HCT116 (cell line): ENCODE measurements at regions not wholly inside any gene's neighbourhood (a gene's known extent, or its start where the extent isn't known, plus 50 kb on each side); places are given as distances from the start of the nearest gene placed in this dataset.

Experiments used
- ATAC-seq: fragments of 200-7000 bp; cut with Tn5 transposase; 2 replicates; pipeline ENCODE4 v1.9.1; 2020; ENCODE audit warnings: mild to moderate bottlenecking, moderate library complexity
- BruUV-seq: library from RNA; stranded (reverse); fragments of 400-500 nt; replicated peaks from 2 replicates; lab custom pipeline; 2021; lab: Mats Ljungman, UMichigan
- CTCF ChIA-PET: fragments of 300-600 bp; sonication (Branson Sonifier 250); formaldehyde crosslinking; loops from one replicate; lab custom pipeline; 2021; ENCODE audit warnings: antibody characterized with exemption; lab: Charles Lee
- POLR2A ChIA-PET: fragments of 300-600, 350-600 bp; sonication (Branson Sonifier 250); formaldehyde crosslinking; loops from one replicate; lab custom pipeline; 2021; ENCODE audit warnings: antibody characterized with exemption; lab: Charles Lee
- RAD21 ChIA-PET, 2 experiments: fragments of 300-600 bp; sonication (Branson Sonifier 250); formaldehyde crosslinking; loops; one replicate each; lab custom pipeline; 2023; ENCODE audit warnings: low total read pairs in 2 of 2; ENCODE audit not compliant: uncharacterized antibody in 2 of 2, unreplicated experiment in 2 of 2, low non-redundant PET in 1 of 2; lab: Charles Lee
- DNase-seq: peaks from one replicate; pipeline ENCODE4 v3.0.0-alpha.2; 2010; ENCODE audit warnings: low read depth, low spot score
- H2AFZ ChIP-seq: fragments of 200-600 bp; shearing (Covaris generic), sonication (generic); 2 replicates; pipeline ENCODE4 v1.6.1; 2017; ENCODE audit warnings: low read depth, mixed run types, mixed read lengths, antibody characterized with exemption, low read length; ENCODE audit not compliant: poor library complexity, severe bottlenecking
- H3K27ac ChIP-seq: 2 replicates; pipeline ENCODE4 v1.5.1; 2012; ENCODE audit warnings: low read depth, low read length
- H3K27me3 ChIP-seq: fragments of 200-600 bp; sonication (generic); 2 replicates; pipeline ENCODE4 v1.6.1; 2016; ENCODE audit warnings: mixed run types, low read length, mixed read lengths; ENCODE audit not compliant: insufficient read depth
- H3K36me3 ChIP-seq, 2 experiments: fragments of 200-500 bp in 1 of 2; fragments of 200-600 bp in 1 of 2; sonication (Bioruptor generic) in 1 of 2; sonication (generic) in 1 of 2; 2 replicates each; pipeline versions ENCODE4 v1.5.1 to v1.6.1; 2014 to 2016; ENCODE audit warnings: low read length in 2 of 2, inconsistent platforms in 1 of 2, mixed read lengths in 1 of 2, mixed run types in 1 of 2; ENCODE audit not compliant: insufficient read depth in 2 of 2, control insufficient read depth in 1 of 2
- H3K4me1 ChIP-seq, 2 experiments: fragments of 200-600 bp in 1 of 2; sonication (generic) in 1 of 2; 2 replicates each; pipeline versions ENCODE4 v1.5.1 to v1.6.1; 2012 to 2017; ENCODE audit warnings: low read length in 2 of 2, inconsistent platforms in 1 of 2, mild to moderate bottlenecking in 1 of 2, mixed read lengths in 1 of 2, mixed run types in 1 of 2, moderate library complexity in 1 of 2; ENCODE audit not compliant: insufficient read depth in 2 of 2, control insufficient read depth in 1 of 2
- H3K4me2 ChIP-seq: fragments of 200-600 bp; sonication (generic); 2 replicates; pipeline ENCODE4 v1.6.1; 2017; ENCODE audit warnings: mixed run types, low read length, mixed read lengths
- H3K4me3 ChIP-seq, 2 experiments: fragments of 200-600 bp in 1 of 2; sonication (generic) in 1 of 2; replicated peaks in 1 of 2; 2 replicates each; pipeline ENCODE4 v1.5.1; 2011 to 2016; ENCODE audit warnings: low read length in 2 of 2, control low read depth in 1 of 2, low read depth in 1 of 2, mild to moderate bottlenecking in 1 of 2, mixed read lengths in 1 of 2, mixed run types in 1 of 2
- H3K79me2 ChIP-seq: fragments of 200-600 bp; sonication (generic); 2 replicates; pipeline ENCODE4 v1.6.1; 2017; ENCODE audit warnings: mild to moderate bottlenecking, mixed run types, low read length, moderate library complexity, mixed read lengths; ENCODE audit not compliant: insufficient read depth
- H3K9ac ChIP-seq: fragments of 200-600 bp; sonication (generic); 2 replicates; pipeline ENCODE4 v1.6.1; 2016; ENCODE audit warnings: low read length, mixed read lengths
- H3K9me2 ChIP-seq: fragments of 200-600 bp; sonication (generic), shearing (Covaris generic); 2 replicates; pipeline ENCODE4 v1.6.1; 2017; ENCODE audit warnings: mixed run types, mild to moderate bottlenecking, moderate library complexity; ENCODE audit not compliant: insufficient read depth
- H3K9me3 ChIP-seq, 2 experiments: fragments of 200-500 bp in 1 of 2; fragments of 200-600 bp in 1 of 2; sonication (Bioruptor generic) in 1 of 2; sonication (generic) in 1 of 2; 2 replicates each; pipeline ENCODE4 v1.6.1; 2014 to 2017; ENCODE audit warnings: low read length in 2 of 2, mixed read lengths in 2 of 2, inconsistent platforms in 1 of 2, low read depth in 1 of 2, mild to moderate bottlenecking in 1 of 2, mixed run types in 1 of 2, moderate library complexity in 1 of 2; ENCODE audit not compliant: control insufficient read depth in 1 of 2, insufficient read depth in 1 of 2
- H4K20me1 ChIP-seq: fragments of 200-600 bp; sonication (generic), shearing (Covaris generic); 2 replicates; pipeline ENCODE4 v1.6.1; 2017; ENCODE audit warnings: mixed run types, mild to moderate bottlenecking, moderate library complexity; ENCODE audit not compliant: insufficient read depth
- ATF3 ChIP-seq: IDR thresholded peaks from 2 replicates; pipeline ENCODE4 v1.6.1; 2012
- CBX3 ChIP-seq: IDR thresholded peaks from 2 replicates; pipeline ENCODE4 v1.6.1; 2012; ENCODE audit warnings: low read depth
- CEBPB ChIP-seq: IDR thresholded peaks from 2 replicates; pipeline ENCODE4 v1.6.1; 2012; ENCODE audit warnings: low read depth
- EGR1 ChIP-seq: IDR thresholded peaks from 2 replicates; pipeline ENCODE4 v1.6.1; 2012; ENCODE audit warnings: low read depth
- EZH2 ChIP-seq: fragments of 200-600 bp; sonication (generic); IDR thresholded peaks from 2 replicates; pipeline ENCODE4 v1.6.1; 2017; ENCODE audit warnings: antibody characterized with exemption, mixed run types
- FOSL1 ChIP-seq: IDR thresholded peaks from 2 replicates; pipeline ENCODE4 v1.6.1; 2012; ENCODE audit warnings: low read depth
- JUND ChIP-seq: IDR thresholded peaks from 2 replicates; pipeline ENCODE4 v1.6.1; 2012
- MAX ChIP-seq: IDR thresholded peaks from 2 replicates; pipeline ENCODE4 v1.6.1; 2012
- RAD21 ChIP-seq: IDR thresholded peaks from 2 replicates; pipeline ENCODE4 v1.6.1; 2012; ENCODE audit warnings: low read depth, mild to moderate bottlenecking
- SIN3A ChIP-seq: IDR thresholded peaks from 2 replicates; pipeline ENCODE4 v1.6.1; 2012; ENCODE audit warnings: low read depth
- SRF ChIP-seq: IDR thresholded peaks from 2 replicates; pipeline ENCODE4 v1.6.1; 2012; ENCODE audit warnings: low read depth
- TCF7L2 ChIP-seq: IDR thresholded peaks from 2 replicates; pipeline ENCODE4 v1.7.0; 2011; ENCODE audit warnings: borderline replicate concordance, inconsistent platforms; ENCODE audit not compliant: insufficient read depth, insufficient read length; ENCODE audit errors: extremely low read depth
- YY1 ChIP-seq: IDR thresholded peaks from 2 replicates; pipeline ENCODE4 v1.6.1; 2011; ENCODE audit warnings: low read length, low read depth, moderate library complexity, mild to moderate bottlenecking; ENCODE audit not compliant: insufficient replicate concordance; ENCODE audit errors: extremely low read depth
- ZFX ChIP-seq: fragments of 450-650 bp; IDR thresholded peaks from 2 replicates; pipeline ENCODE4 v1.6.1; 2017
- intact Hi-C: fragments of 100-400 bp; cut with micrococcal nuclease; formaldehyde crosslinking; loops from 2 replicates; pipeline ENCODE4 v1.10.0; 2022
- TF ChIP-seq, protein P1 (sequence below), 3 experiments: fragments of 200-600 bp in 1 of 3; sonication (generic) in 1 of 3; IDR thresholded peaks in 2 of 3; conservative IDR thresholded peaks in 1 of 3; 2 replicates each; pipeline ENCODE4 v1.5.1; 2012 to 2017; ENCODE audit warnings: low read depth in 2 of 3, low read length in 2 of 3, antibody characterized with exemption in 1 of 3, borderline replicate concordance in 1 of 3, control low read depth in 1 of 3, mild to moderate bottlenecking in 1 of 3, mixed read lengths in 1 of 3, mixed run types in 1 of 3, moderate library complexity in 1 of 3; ENCODE audit not compliant: insufficient read depth in 1 of 3

- ChIA-PET RAD21 (no interaction called here), POLR2A (no interaction called here), CTCF (no interaction called here)
- Histone ChIP-seq H3K79me2 (no peaks in the 10 kb centered on the region), H3K9me2 (no peaks in the 10 kb centered on the region), H2AFZ (no peak overlapping the region), H3K9ac (no peak overlapping the region), H4K20me1 (no peaks in the 10 kb centered on the region), H3K4me1 (no peaks in the 10 kb centered on the region), H3K27me3 (no peaks in the 10 kb centered on the region), H3K27ac (no peak overlapping the region), H3K4me3 (no peak overlapping the region), H3K36me3 (no peaks in the 10 kb centered on the region), H3K4me2 (no peak overlapping the region), H3K9me3 (peaks cover 0 to 14% of the 10 kb centered on the region in 2 experiments; a peak in 2 of 4 replicates)
- intact Hi-C loops = no loop called here
- no TSS peak for BruUV-seq
- ATAC-seq = no peak
- DNase-seq = no peak
- TF ChIP-seq TCF7L2 (no peak), EZH2 (no peak), SIN3A (no peak), YY1 (no peak), RAD21 (no peak), ATF3 (no peak), MAX (no peak), JUND (no peak)
Measured at GRCh38 chr3:88936831-88937230, 170.6 kb upstream of the EPHA3 start.

DNA sequence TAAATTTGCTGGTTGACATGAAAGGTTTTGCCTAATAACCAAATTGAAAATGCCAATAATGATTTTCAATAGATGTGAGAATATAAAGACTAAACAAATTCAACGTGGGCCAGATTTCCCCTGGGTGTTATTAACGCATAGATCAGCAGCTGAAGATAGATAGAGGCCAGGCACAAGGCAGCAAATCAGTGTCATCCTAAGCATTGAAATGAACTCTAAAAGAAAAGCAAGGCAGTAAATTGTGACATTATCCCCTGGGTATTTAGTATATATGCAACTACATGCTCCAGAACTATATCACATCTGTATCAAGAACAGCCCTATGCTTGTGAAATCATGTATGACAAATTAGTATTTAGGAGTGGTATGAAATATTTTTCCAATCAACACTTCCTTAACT is 167.1 kb upstream of the EPHA3 start:
- H3K4me2 ChIP-seq = no peak overlapping the region
- CTCF ChIA-PET = no interaction called here
- H4K20me1 ChIP-seq = no peaks in the 10 kb centered on the region
- no peak overlapping the region for H3K4me3 ChIP-seq
- peaks cover 3 to 11% of the 10 kb centered on the region in 2 experiments; a peak in 2 of 4 replicates for H3K9me3 ChIP-seq
- no peaks in the 10 kb centered on the region for H3K27me3 ChIP-seq
- H3K4me1 ChIP-seq = no peaks in the 10 kb centered on the region
- no TSS peak for BruUV-seq
- H3K36me3 ChIP-seq = no peaks in the 10 kb centered on the region
- no peak for DNase-seq
- no peak overlapping the region for H2AFZ ChIP-seq
- intact Hi-C loops = no loop called here
- H3K9me2 ChIP-seq = no peaks in the 10 kb centered on the region
- H3K79me2 ChIP-seq = no peaks in the 10 kb centered on the region
- POLR2A ChIA-PET = no interaction called here
- TF ChIP-seq FOSL1 (no peak), SRF (no peak), ZFX (no peak), CEBPB (no peak), JUND (no peak), ATF3 (no peak), YY1 (no peak), RAD21 (no peak), CBX3 (no peak), EGR1 (no peak)
- TF ChIP-seq, protein P1, sequence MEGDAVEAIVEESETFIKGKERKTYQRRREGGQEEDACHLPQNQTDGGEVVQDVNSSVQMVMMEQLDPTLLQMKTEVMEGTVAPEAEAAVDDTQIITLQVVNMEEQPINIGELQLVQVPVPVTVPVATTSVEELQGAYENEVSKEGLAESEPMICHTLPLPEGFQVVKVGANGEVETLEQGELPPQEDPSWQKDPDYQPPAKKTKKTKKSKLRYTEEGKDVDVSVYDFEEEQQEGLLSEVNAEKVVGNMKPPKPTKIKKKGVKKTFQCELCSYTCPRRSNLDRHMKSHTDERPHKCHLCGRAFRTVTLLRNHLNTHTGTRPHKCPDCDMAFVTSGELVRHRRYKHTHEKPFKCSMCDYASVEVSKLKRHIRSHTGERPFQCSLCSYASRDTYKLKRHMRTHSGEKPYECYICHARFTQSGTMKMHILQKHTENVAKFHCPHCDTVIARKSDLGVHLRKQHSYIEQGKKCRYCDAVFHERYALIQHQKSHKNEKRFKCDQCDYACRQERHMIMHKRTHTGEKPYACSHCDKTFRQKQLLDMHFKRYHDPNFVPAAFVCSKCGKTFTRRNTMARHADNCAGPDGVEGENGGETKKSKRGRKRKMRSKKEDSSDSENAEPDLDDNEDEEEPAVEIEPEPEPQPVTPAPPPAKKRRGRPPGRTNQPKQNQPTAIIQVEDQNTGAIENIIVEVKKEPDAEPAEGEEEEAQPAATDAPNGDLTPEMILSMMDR (IDR thresholded peaks at IDR 0.05 in 2 of 3, conservative IDR thresholded peaks at IDR 0.05 in 1 of 3; ENCODE audit: borderline replicate concordance in 1 of 3, insufficient read depth in 1 of 3, low read depth in 2 of 3, low read length in 2 of 3) = no peak
- TF ChIP-seq, all 23 proteins: peak for 0
- RAD21 ChIA-PET = no interaction called here
- ATAC-seq = no peak
- no peak overlapping the region for H3K9ac ChIP-seq
- no peak overlapping the region for H3K27ac ChIP-seq
